Brain microvascular endothelial cell (primary cell): ENCODE measurements at regions not wholly inside any gene's neighbourhood (a gene's known extent, or its start where the extent isn't known, plus 50 kb on each side); places are given as distances from the start of the nearest gene placed in this dataset.

Source experiments
- DNase-seq: peaks from one replicate; pipeline ENCODE4 v3.0.0-alpha.2; 2020
- H3K27ac ChIP-seq: fragments of 250-450 bp; sonication (Bioruptor Pico); 2 replicates; pipeline ENCODE4 v1.5.1; 2020; ENCODE audit warnings: mild to moderate bottlenecking, moderate library complexity
- H3K27me3 ChIP-seq: fragments of 250-450 bp; sonication (Bioruptor Pico); replicated peaks from 2 replicates; pipeline ENCODE4 v1.5.1; 2020; ENCODE audit warnings: mild to moderate bottlenecking
- H3K36me3 ChIP-seq: fragments of 250-450 bp; sonication (Bioruptor Pico); replicated peaks from 2 replicates; pipeline ENCODE4 v1.5.1; 2020; ENCODE audit warnings: mild to moderate bottlenecking
- H3K4me3 ChIP-seq: 2 replicates; pipeline ENCODE4 v1.5.1; 2011; ENCODE audit warnings: low read depth, mild to moderate bottlenecking, control low read depth, low read length, moderate library complexity
- in situ Hi-C: cut with HindIII; loops from 2 replicates; pipeline ENCODE4 v1.10.0; 2017; ENCODE audit warnings: low sequenced_read_pairs, low pct_ligation_motif_present
- TF ChIP-seq, protein P1 (sequence below): IDR thresholded peaks from 2 replicates; pipeline ENCODE4 v1.5.1; 2011; ENCODE audit warnings: low read depth, mild to moderate bottlenecking, moderate library complexity, low read length, control low read depth, inconsistent platforms; ENCODE audit errors: missing control alignments

DNA sequence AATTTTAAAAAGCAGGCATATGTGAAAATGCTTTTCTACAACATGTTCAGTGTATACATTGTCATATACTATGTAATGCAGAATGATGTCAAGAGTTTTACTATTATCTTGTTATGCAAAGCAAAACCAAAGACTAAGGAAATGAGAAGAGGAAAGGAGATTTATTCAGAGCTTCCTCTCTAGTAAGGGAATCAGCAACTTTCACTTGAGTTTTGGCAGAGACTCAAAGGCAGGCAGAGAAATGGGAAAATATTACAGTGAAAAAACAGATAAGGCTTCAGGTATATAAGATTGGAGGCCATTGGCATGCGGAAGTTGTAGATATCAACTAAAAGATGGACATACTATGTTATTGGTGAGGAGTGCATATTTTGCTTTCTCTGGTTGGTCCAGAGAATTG is 512.0 kb upstream of the PCDH20 start:
- in situ Hi-C loops = no loop called here
- Histone ChIP-seq H3K27me3 (no peaks in the 10 kb centered on the region), H3K36me3 (no peaks in the 10 kb centered on the region), H3K27ac (no peak overlapping the region), H3K4me3 (no peak overlapping the region)
- TF ChIP-seq, protein P1, sequence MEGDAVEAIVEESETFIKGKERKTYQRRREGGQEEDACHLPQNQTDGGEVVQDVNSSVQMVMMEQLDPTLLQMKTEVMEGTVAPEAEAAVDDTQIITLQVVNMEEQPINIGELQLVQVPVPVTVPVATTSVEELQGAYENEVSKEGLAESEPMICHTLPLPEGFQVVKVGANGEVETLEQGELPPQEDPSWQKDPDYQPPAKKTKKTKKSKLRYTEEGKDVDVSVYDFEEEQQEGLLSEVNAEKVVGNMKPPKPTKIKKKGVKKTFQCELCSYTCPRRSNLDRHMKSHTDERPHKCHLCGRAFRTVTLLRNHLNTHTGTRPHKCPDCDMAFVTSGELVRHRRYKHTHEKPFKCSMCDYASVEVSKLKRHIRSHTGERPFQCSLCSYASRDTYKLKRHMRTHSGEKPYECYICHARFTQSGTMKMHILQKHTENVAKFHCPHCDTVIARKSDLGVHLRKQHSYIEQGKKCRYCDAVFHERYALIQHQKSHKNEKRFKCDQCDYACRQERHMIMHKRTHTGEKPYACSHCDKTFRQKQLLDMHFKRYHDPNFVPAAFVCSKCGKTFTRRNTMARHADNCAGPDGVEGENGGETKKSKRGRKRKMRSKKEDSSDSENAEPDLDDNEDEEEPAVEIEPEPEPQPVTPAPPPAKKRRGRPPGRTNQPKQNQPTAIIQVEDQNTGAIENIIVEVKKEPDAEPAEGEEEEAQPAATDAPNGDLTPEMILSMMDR = no peak
- no peak for DNase-seq

DNA sequence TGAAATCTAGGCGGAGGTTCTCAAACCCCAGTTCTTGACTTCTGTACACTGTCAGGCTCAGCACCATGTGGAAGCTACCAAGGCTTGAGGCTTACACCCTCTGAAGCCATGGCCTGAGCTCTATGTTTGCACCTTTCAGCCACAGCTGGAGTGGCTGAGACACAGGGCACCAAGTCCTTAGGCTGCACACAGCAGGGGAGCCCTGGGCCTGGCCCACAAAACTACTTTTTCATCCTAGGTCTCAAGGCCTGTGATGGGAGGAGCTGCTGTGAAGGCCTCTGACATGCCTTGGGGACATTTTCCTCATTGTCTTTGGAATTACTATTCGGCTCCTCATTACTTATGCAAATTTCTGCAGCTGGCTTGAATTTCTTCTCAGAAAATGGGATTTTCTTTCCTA is 503.2 kb upstream of the PCDH20 start:
- TF ChIP-seq, protein P1 = no peak
- Histone ChIP-seq H3K27ac (no peak overlapping the region), H3K36me3 (no peaks in the 10 kb centered on the region), H3K27me3 (no peaks in the 10 kb centered on the region), H3K4me3 (no peak overlapping the region)
- no peak for DNase-seq
- in situ Hi-C loops = no loop called here

DNA sequence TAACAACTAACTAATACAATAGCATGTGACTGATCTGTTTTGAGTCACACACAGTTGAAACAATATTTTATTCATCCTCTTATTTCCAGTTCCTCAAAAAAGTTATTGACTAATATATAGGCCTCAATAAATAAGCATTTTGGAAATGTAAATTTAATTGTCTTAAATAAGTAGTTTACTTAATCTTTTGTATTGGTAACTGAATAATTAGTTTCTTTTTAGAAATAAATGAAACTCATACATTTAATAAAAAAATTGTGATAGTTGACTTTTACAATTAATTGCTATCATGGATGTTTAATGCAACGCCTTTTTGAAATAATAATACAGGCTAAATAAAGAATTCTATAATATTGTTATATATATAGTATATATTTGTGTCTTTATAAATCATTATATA is 500.8 kb upstream of the PCDH20 start:
- TF ChIP-seq, protein P1 = no peak
- Histone ChIP-seq H3K36me3 (no peaks in the 10 kb centered on the region), H3K4me3 (no peak overlapping the region), H3K27ac (no peak overlapping the region), H3K27me3 (no peaks in the 10 kb centered on the region)
- in situ Hi-C loops = no loop called here
- DNase-seq = no peak

DNA sequence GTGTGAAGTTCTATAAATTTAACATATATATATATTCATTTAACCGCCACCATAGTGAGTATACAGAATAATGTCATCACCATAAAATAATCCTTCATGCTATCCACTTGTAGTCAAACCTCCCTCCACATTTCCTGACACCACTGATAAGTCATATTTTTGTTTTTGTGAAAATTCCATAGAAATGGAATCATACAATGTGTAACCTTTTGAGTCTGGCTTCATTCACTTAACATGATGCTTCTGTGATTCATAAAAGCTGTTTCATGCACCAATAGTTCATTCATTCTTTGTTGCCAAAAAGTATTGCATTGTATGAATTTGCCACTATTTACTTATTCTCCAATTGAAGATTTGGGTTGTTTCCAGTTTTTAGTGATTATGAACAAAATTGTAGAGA is 497.5 kb upstream of the PCDH20 start:
- Histone ChIP-seq H3K4me3 (no peak overlapping the region), H3K36me3 (no peaks in the 10 kb centered on the region), H3K27ac (no peak overlapping the region), H3K27me3 (no peaks in the 10 kb centered on the region)
- no peak for DNase-seq
- TF ChIP-seq, protein P1 = no peak
- in situ Hi-C loops = no loop called here

DNA sequence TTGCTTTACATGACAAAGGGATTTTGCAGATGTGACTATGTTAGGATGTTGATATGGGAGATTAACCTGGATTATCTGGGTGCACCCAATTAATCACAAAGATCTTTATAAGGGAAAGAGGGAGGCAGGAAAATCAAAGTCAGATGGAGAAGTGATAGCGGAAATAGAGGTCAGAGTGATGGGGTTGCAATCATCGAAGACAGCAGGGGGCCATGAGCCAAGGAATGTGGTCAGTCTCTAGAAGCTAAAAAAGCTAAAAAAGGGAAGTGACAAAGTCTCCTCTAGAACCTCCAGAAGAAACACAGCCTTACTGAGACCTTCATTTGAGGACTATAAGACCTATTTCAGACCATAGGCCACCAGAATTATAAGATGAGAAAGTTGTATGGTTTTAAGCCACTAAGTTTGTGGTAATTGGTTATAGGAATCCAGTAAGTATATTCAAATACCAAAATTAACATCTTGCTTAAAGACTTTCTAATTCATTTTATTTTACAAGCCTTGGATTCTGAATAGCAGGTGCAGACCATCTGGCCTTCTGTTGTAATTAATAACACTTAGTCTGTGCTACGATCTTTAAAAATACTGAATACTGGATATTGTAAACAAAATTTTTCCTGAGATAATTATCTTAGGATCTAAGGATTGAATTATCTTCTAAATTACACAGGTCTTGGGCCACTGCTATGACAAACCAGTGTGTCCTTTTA is 493.4 kb upstream of the PCDH20 start:
- Histone ChIP-seq H3K27ac (no peak overlapping the region), H3K4me3 (no peak overlapping the region), H3K36me3 (no peaks in the 10 kb centered on the region), H3K27me3 (no peaks in the 10 kb centered on the region)
- in situ Hi-C loops = no loop called here
- TF ChIP-seq, protein P1 = no peak
- no peak for DNase-seq

DNA sequence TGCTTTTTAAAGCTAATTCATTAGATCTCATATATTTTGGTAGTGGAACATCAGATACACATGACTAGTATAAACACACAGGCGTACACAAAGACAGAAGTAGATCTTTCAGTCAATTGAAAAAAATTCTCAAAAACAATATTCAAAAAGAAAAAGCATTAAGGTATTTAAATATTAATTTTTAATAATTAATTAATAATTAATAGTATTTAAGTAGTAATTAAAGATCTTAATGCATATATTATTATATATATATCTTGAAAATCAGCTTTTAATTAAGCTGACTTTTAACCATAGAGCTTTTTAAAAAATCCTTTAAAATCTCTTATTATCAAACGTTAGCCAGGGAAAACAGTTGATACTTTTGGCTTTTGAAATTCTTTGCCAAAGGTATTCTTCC is 489.4 kb upstream of the PCDH20 start:
- Histone ChIP-seq H3K27ac (no peak overlapping the region), H3K36me3 (no peaks in the 10 kb centered on the region), H3K27me3 (no peaks in the 10 kb centered on the region), H3K4me3 (no peak overlapping the region)
- in situ Hi-C loops = no loop called here
- TF ChIP-seq, protein P1 = no peak
- DNase-seq = no peak
